B cell (primary cell): ENCODE measurements at regions not wholly inside any gene's neighbourhood (a gene's known extent, or its start where the extent isn't known, plus 50 kb on each side); places are given as distances from the start of the nearest gene placed in this dataset.

Source experiments
- ATAC-seq: fragments of 200-7000 bp; cut with Tn5 transposase; one replicate; pipeline ENCODE4 v1.10.0; 2021; ENCODE audit warnings: low read depth, mild to moderate bottlenecking, moderate number of reproducible peaks, moderate library complexity
- CTCF ChIA-PET: fragments of 350-600 bp; sonication (Branson Sonifier 250); formaldehyde crosslinking; loops from one replicate; lab custom pipeline; 2021; ENCODE audit warnings: antibody characterized with exemption, inconsistent platforms; lab: Charles Lee
- POLR2A ChIA-PET: fragments of 350-600 bp; sonication (Branson Sonifier 250); formaldehyde crosslinking; loops from one replicate; lab custom pipeline; 2021; ENCODE audit warnings: antibody characterized with exemption; lab: Charles Lee
- DNase-seq: peaks from one replicate; pipeline ENCODE4 v3.0.0; 2013
- H2AFZ ChIP-seq: 2 replicates; pipeline ENCODE4 v1.6.1; 2012; ENCODE audit warnings: mild to moderate bottlenecking, low read depth, low read length; ENCODE audit not compliant: insufficient read depth, poor library complexity, severe bottlenecking
- H3K27ac ChIP-seq, 2 donors: 1 replicate in 1 of 2; 2 replicates in 1 of 2; pipeline ENCODE4 v1.5.1; 2012 to 2013; ENCODE audit warnings: low read length in 2 of 2, mild to moderate bottlenecking in 2 of 2, moderate library complexity in 1 of 2
- H3K27me3 ChIP-seq, 4 experiments: fragments of 200-600 bp in 1 of 4; sonication (generic) in 1 of 4; replicated peaks in 1 of 4; 1 replicate in 2 of 4; 2 replicates in 2 of 4; pipeline versions ENCODE4 v1.6.1 to v1.7.0; 2013 to 2016; ENCODE audit warnings: low read length in 3 of 4, mild to moderate bottlenecking in 2 of 4, mixed read lengths in 1 of 4, moderate library complexity in 1 of 4; ENCODE audit not compliant: insufficient read depth in 4 of 4, control insufficient read depth in 3 of 4; ENCODE audit errors: control extremely low read depth in 1 of 4
- H3K36me3 ChIP-seq, 2 experiments: replicated peaks in 1 of 2; 1 replicate in 1 of 2; 2 replicates in 1 of 2; pipeline versions ENCODE4 v1.6.1 to v1.7.1; 2013; ENCODE audit warnings: low read length in 1 of 2; ENCODE audit not compliant: insufficient read depth in 2 of 2, control insufficient read depth in 1 of 2; ENCODE audit errors: control extremely low read depth in 1 of 2, extremely low read depth in 1 of 2
- H3K4me1 ChIP-seq, 2 donors: fragments of 200-600 bp in 1 of 2; sonication (generic) in 1 of 2; 1 replicate in 1 of 2; 2 replicates in 1 of 2; pipeline versions ENCODE4 v1.5.1 to v1.6.1; 2013 to 2017; ENCODE audit warnings: low read length in 2 of 2; ENCODE audit not compliant: control insufficient read depth in 2 of 2, insufficient read depth in 2 of 2
- H3K4me2 ChIP-seq: replicated peaks from 2 replicates; pipeline ENCODE3; 2012; ENCODE audit warnings: mild to moderate bottlenecking, low read depth, low read length; ENCODE audit not compliant: poor library complexity, severe bottlenecking
- H3K4me3 ChIP-seq, 5 experiments: fragments of 200-600 bp in 1 of 5; sonication (generic) in 1 of 5; 1 replicate in 3 of 5; 2 replicates in 2 of 5; pipeline versions ENCODE4 v1.5.1 to v1.7.0; 2011 to 2016; ENCODE audit warnings: low read length in 4 of 5, mild to moderate bottlenecking in 4 of 5, low read depth in 2 of 5, control low read depth in 1 of 5, moderate library complexity in 1 of 5; ENCODE audit not compliant: insufficient read depth in 1 of 5; ENCODE audit errors: control extremely low read depth in 1 of 5, extremely low read depth in 1 of 5
- H3K79me2 ChIP-seq: fragments of 200-600 bp; sonication (generic); one replicate; pipeline ENCODE4 v1.6.0; 2016; ENCODE audit warnings: low read length; ENCODE audit not compliant: control insufficient read depth, insufficient read depth
- H3K9ac ChIP-seq: fragments of 200-600 bp; sonication (generic); 2 replicates; pipeline ENCODE4 v1.6.1; 2017; ENCODE audit warnings: mild to moderate bottlenecking, low read length, moderate library complexity
- H3K9me3 ChIP-seq, 3 donors: one replicate each; pipeline versions ENCODE4 v1.6.1 to v1.7.1; 2013; ENCODE audit warnings: low read length in 2 of 3; ENCODE audit not compliant: control insufficient read depth in 2 of 3, insufficient read depth in 1 of 3; ENCODE audit errors: control extremely low read depth in 1 of 3
- H4K20me1 ChIP-seq: 2 replicates; pipeline ENCODE4 v1.6.0; 2012; ENCODE audit warnings: mild to moderate bottlenecking, low read length; ENCODE audit not compliant: insufficient read depth, control insufficient read depth, poor library complexity, severe bottlenecking
- H3K27ac Mint-ChIP-seq: one replicate; pipeline ENCODE4 v1.8.0; 2021; ENCODE audit warnings: mixed read lengths
- H3K27me3 Mint-ChIP-seq: one replicate; pipeline ENCODE4 v1.8.0; 2021; ENCODE audit warnings: mixed read lengths
- H3K4me1 Mint-ChIP-seq: one replicate; pipeline ENCODE4 v1.8.0; 2021; ENCODE audit warnings: mixed read lengths
- H3K4me3 Mint-ChIP-seq: one replicate; pipeline ENCODE4 v1.8.0; 2021; ENCODE audit warnings: mixed read lengths
- H3K9me3 Mint-ChIP-seq: one replicate; pipeline ENCODE4 v1.8.0; 2022; ENCODE audit warnings: mixed read lengths; ENCODE audit not compliant: insufficient read depth
- EZH2 ChIP-seq: IDR thresholded peaks from 2 replicates; pipeline ENCODE4 v1.6.1; 2012; ENCODE audit warnings: borderline replicate concordance, low read depth, mild to moderate bottlenecking, moderate library complexity, low read length; ENCODE audit not compliant: insufficient read depth, poor library complexity, severe bottlenecking
- intact Hi-C: fragments of 100-400 bp; cut with micrococcal nuclease; formaldehyde crosslinking; loops from one replicate; pipeline ENCODE4 v1.10.0; 2022
- TF ChIP-seq, protein P1 (sequence below): fragments of 200-600 bp; IDR thresholded peaks from one replicate; pipeline ENCODE4 v1.8.0; 2022; ENCODE audit warnings: antibody characterized with exemption, mild to moderate bottlenecking

DNA sequence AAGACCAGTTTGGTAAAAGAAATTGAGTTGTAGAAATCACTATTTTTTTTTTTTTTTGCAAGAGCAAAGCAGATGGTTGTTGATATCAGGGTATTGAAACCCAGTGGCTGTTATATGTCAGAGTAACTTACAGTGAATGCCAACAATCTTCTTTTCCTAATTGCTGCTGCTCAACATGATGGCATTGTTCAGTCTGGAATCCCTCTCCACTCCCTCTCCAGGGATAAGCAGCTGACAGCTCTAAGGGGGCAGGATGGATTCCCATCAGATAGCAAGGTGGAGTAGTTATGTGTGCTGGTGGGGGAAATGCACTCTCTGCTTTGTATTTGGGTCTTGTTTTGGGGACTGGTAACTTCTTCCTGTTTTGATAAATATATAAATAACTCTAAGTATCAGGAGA, 200.0 kb downstream of the PIK3C3 start:
- ChIA-PET POLR2A (no interaction called here), CTCF (no interaction called here)
- intact Hi-C loops, result no loop called here
- Histone ChIP-seq H3K27me3 (no peaks in the 10 kb centered on the region), H3K9me3 (no peaks in the 10 kb centered on the region), H3K4me2 (no peak overlapping the region), H3K9ac (no peak overlapping the region), H2AFZ (no peak overlapping the region), H3K79me2 (no peaks in the 10 kb centered on the region), H4K20me1 (no peaks in the 10 kb centered on the region), H3K36me3 (no peaks in the 10 kb centered on the region), H3K27ac (no peak overlapping the region), H3K4me1 (no peaks in the 10 kb centered on the region), H3K4me3 (no peak overlapping the region)
- Mint-ChIP-seq H3K4me1 (no peaks in the 10 kb centered on the region), H3K9me3 (no peaks in the 10 kb centered on the region), H3K27ac (no peak overlapping the region), H3K27me3 (no peaks in the 10 kb centered on the region), H3K4me3 (no peak overlapping the region)
- DNase-seq, result no peak
- no peak for ATAC-seq
- TF ChIP-seq, protein P1, sequence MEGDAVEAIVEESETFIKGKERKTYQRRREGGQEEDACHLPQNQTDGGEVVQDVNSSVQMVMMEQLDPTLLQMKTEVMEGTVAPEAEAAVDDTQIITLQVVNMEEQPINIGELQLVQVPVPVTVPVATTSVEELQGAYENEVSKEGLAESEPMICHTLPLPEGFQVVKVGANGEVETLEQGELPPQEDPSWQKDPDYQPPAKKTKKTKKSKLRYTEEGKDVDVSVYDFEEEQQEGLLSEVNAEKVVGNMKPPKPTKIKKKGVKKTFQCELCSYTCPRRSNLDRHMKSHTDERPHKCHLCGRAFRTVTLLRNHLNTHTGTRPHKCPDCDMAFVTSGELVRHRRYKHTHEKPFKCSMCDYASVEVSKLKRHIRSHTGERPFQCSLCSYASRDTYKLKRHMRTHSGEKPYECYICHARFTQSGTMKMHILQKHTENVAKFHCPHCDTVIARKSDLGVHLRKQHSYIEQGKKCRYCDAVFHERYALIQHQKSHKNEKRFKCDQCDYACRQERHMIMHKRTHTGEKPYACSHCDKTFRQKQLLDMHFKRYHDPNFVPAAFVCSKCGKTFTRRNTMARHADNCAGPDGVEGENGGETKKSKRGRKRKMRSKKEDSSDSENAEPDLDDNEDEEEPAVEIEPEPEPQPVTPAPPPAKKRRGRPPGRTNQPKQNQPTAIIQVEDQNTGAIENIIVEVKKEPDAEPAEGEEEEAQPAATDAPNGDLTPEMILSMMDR, result no peak
- TF ChIP-seq EZH2, result no peak

DNA sequence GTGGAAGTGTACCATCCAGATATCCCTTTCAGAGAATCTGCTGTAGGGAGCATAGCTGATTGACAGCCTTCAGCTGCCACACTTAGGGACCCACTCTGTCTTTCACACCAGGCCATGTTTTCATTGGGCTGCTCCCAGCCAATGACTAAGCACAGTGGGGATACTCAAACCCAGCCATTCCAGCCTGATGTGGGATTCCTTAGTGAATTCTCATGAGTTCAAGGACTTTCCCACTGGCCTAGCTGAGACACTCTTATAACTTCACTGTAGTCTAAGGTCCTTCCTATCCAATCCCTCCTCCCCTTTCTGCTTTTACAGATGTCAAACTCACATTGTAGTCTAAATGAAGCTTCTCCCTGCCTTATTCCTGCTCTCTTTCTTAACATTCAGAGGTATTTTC, 201.2 kb downstream of the PIK3C3 start:
- Histone ChIP-seq H3K4me3 (no peak overlapping the region), H3K9ac (no peak overlapping the region), H3K27me3 (no peaks in the 10 kb centered on the region), H4K20me1 (no peaks in the 10 kb centered on the region), H2AFZ (no peak overlapping the region), H3K27ac (no peak overlapping the region), H3K4me1 (no peaks in the 10 kb centered on the region), H3K36me3 (no peaks in the 10 kb centered on the region), H3K4me2 (no peak overlapping the region), H3K9me3 (no peaks in the 10 kb centered on the region), H3K79me2 (no peaks in the 10 kb centered on the region)
- Mint-ChIP-seq H3K4me3 (no peak overlapping the region), H3K27ac (no peak overlapping the region), H3K4me1 (no peaks in the 10 kb centered on the region), H3K9me3 (no peaks in the 10 kb centered on the region), H3K27me3 (no peaks in the 10 kb centered on the region)
- intact Hi-C loops, result no loop called here
- CTCF ChIA-PET, result no interaction called here
- DNase-seq, result no peak
- ATAC-seq, result no peak
- POLR2A ChIA-PET, result no interaction called here
- TF ChIP-seq, protein P1, result no peak
- no peak for TF ChIP-seq EZH2
